Activated T-cell treated with anti-CD3 and anti-CD28 coated beads, Interleukin-2, amount 50 U/mL, for 72 hours (primary cell): ENCODE measurements at regions not wholly inside any gene's neighbourhood (a gene's known extent, or its start where the extent isn't known, plus 50 kb on each side); places are given as distances from the start of the nearest gene placed in this dataset.

Experiments
- ATAC-seq, 2 donors: fragments of 150-1000 bp; cut with Tn5 transposase; replicated peaks in 1 of 2; 2 replicates each; pipeline ENCODE4 v1.10.0; 2021; ENCODE audit warnings: moderate library complexity in 2 of 2, mild to moderate bottlenecking in 1 of 2
- DNase-seq, 2 donors: peaks; one replicate each; pipeline ENCODE4 v3.0.0; 2021 to 2022; ENCODE audit warnings: mixed read lengths in 1 of 2
- H3K27ac Mint-ChIP-seq: one replicate; pipeline ENCODE4 v1.8.0; 2022; ENCODE audit warnings: mild to moderate bottlenecking, moderate library complexity, mixed read lengths
- H3K27me3 Mint-ChIP-seq: one replicate; pipeline ENCODE4 v1.8.0; 2022; ENCODE audit warnings: low read depth, mixed read lengths
- H3K36me3 Mint-ChIP-seq, 2 donors: one replicate each; pipeline ENCODE4 v1.8.0; 2022; ENCODE audit warnings: mixed read lengths in 2 of 2, mild to moderate bottlenecking in 1 of 2; ENCODE audit not compliant: insufficient read depth in 2 of 2
- H3K4me1 Mint-ChIP-seq: one replicate; pipeline ENCODE4 v1.8.0; 2022; ENCODE audit warnings: low read depth, mixed read lengths
- H3K4me3 Mint-ChIP-seq, 2 donors: one replicate each; pipeline ENCODE4 v1.8.0; 2022; ENCODE audit warnings: mild to moderate bottlenecking in 2 of 2, mixed read lengths in 2 of 2, moderate library complexity in 2 of 2
- H3K9me3 Mint-ChIP-seq, 2 donors: one replicate each; pipeline ENCODE4 v1.8.0; 2022; ENCODE audit warnings: mixed read lengths in 2 of 2

- Mint-ChIP-seq H3K4me1 (no peaks in the 10 kb centered on the region), H3K4me3 (no peak overlapping the region), H3K27ac (no peak overlapping the region), H3K9me3 (no peaks in the 10 kb centered on the region), H3K27me3 (peaks cover 8% of the 10 kb centered on the region), H3K36me3 (no peaks in the 10 kb centered on the region)
- DNase-seq (no peak), ATAC-seq (no peak)
Measured at GRCh38 chrX:125953814-125954213, 212.3 kb downstream of the DCAF12L2 start.

GRCh38 chrX:125954236-125954635, 211.9 kb downstream of the DCAF12L2 start:
- Mint-ChIP-seq H3K27ac (no peak overlapping the region), H3K4me1 (no peaks in the 10 kb centered on the region)

GRCh38 chrX:125977851-125978250, 188.2 kb downstream of the DCAF12L2 start:
- ATAC-seq = no peak
- DNase-seq = no peak
- peaks cover 16% of the 10 kb centered on the region for H3K27me3 Mint-ChIP-seq
- H3K36me3 Mint-ChIP-seq = no peaks in the 10 kb centered on the region
- H3K4me1 Mint-ChIP-seq = no peaks in the 10 kb centered on the region
- H3K4me3 Mint-ChIP-seq = no peak overlapping the region
- no peak overlapping the region for H3K27ac Mint-ChIP-seq
- peaks cover 0 to 3% of the 10 kb centered on the region in 2 donors for H3K9me3 Mint-ChIP-seq

More at GRCh38 chrX:125954236-125954635, 211.9 kb downstream of the DCAF12L2 start:
- Mint-ChIP-seq H3K9me3 (no peaks in the 10 kb centered on the region), H3K36me3 (no peaks in the 10 kb centered on the region), H3K27me3 (peaks cover 8% of the 10 kb centered on the region), H3K4me3 (no peak overlapping the region)
- no peak for ATAC-seq
- no peak for DNase-seq

GRCh38 chrX:125998432-125998831, 167.7 kb downstream of the DCAF12L2 start:
- peaks cover 8% of the 10 kb centered on the region for H3K27me3 Mint-ChIP-seq
- no peak overlapping the region for H3K27ac Mint-ChIP-seq
- H3K4me1 Mint-ChIP-seq = no peaks in the 10 kb centered on the region
- no peaks in the 10 kb centered on the region for H3K9me3 Mint-ChIP-seq
- DNase-seq (no peak), ATAC-seq (no peak)
- H3K4me3 Mint-ChIP-seq = no peak overlapping the region
- H3K36me3 Mint-ChIP-seq = no peaks in the 10 kb centered on the region

- Mint-ChIP-seq H3K4me3 (no peak overlapping the region), H3K36me3 (no peaks in the 10 kb centered on the region), H3K27ac (no peak overlapping the region), H3K9me3 (peaks cover 0 to 3% of the 10 kb centered on the region in 2 donors), H3K4me1 (no peaks in the 10 kb centered on the region), H3K27me3 (no peaks in the 10 kb centered on the region)
- ATAC-seq (no peak), DNase-seq (no peak)
Measured at GRCh38 chrX:126027229-126027628, 138.9 kb downstream of the DCAF12L2 start.

- Mint-ChIP-seq H3K36me3 (no peaks in the 10 kb centered on the region), H3K4me3 (no peak overlapping the region), H3K4me1 (no peaks in the 10 kb centered on the region), H3K27ac (no peak overlapping the region), H3K9me3 (peaks cover 0 to 3% of the 10 kb centered on the region in 2 donors), H3K27me3 (no peaks in the 10 kb centered on the region)
- DNase-seq (no peak), ATAC-seq (no peak)
Measured at GRCh38 chrX:126030021-126030420, 136.1 kb downstream of the DCAF12L2 start.

- ATAC-seq (no peak), DNase-seq (no peak)
- Mint-ChIP-seq H3K27me3 (no peaks in the 10 kb centered on the region), H3K36me3 (no peaks in the 10 kb centered on the region), H3K4me3 (no peak overlapping the region), H3K4me1 (no peaks in the 10 kb centered on the region), H3K9me3 (peaks cover 0 to 2% of the 10 kb centered on the region in 2 donors), H3K27ac (no peak overlapping the region)
Measured at GRCh38 chrX:126063984-126064383, 102.1 kb downstream of the DCAF12L2 start.

GRCh38 chrX:126064901-126065541, 101.1 kb downstream of the DCAF12L2 start:
- peaks cover 0 to 2% of the 10 kb centered on the region in 2 donors for H3K9me3 Mint-ChIP-seq
- no peak overlapping the region for H3K27ac Mint-ChIP-seq
- H3K36me3 Mint-ChIP-seq = no peaks in the 10 kb centered on the region
- ATAC-seq (no peak), DNase-seq (no peak)
- no peaks in the 10 kb centered on the region for H3K4me1 Mint-ChIP-seq
- H3K27me3 Mint-ChIP-seq = no peaks in the 10 kb centered on the region
- H3K4me3 Mint-ChIP-seq = no peak overlapping the region

- ATAC-seq (no peak), DNase-seq (no peak)
- Mint-ChIP-seq H3K27ac (no peak overlapping the region), H3K4me1 (no peaks in the 10 kb centered on the region), H3K4me3 (no peak overlapping the region), H3K9me3 (peaks cover 0 to 2% of the 10 kb centered on the region in 2 donors), H3K27me3 (no peaks in the 10 kb centered on the region), H3K36me3 (no peaks in the 10 kb centered on the region)
Measured at GRCh38 chrX:126065901-126066660, 100.0 kb downstream of the DCAF12L2 start.
